ENCODE measurements at regions not wholly inside any gene's neighbourhood (a gene's known extent, or its start where the extent isn't known, plus 50 kb on each side); places are given as distances from the start of the nearest gene placed in this dataset.
"Not testable (repeated sequence)": the region's sequence is repeated elsewhere in the genome, so short reads cannot be mapped to it uniquely, and the experiment has no call there.

- not testable (repeated sequence) for DNase-seq
These were observed 315.3 kb upstream of the SGK1 start for GRCh38 chr6:134632982-134633940.

GRCh38 chr6:134632024-134632423, 314.1 kb upstream of the SGK1 start:
- no peak for DNase-seq

- no peak for DNase-seq
These were observed 313.5 kb upstream of the SGK1 start for GRCh38 chr6:134631398-134631924.

GRCh38 chr6:134630508-134631121, 312.7 kb upstream of the SGK1 start:
- no peak for DNase-seq

- DNase-seq: no peak
These were observed 310.2 kb upstream of the SGK1 start for GRCh38 chr6:134628154-134628553.

- DNase-seq: no peak
These were observed 309.8 kb upstream of the SGK1 start for GRCh38 chr6:134627707-134628106.

- no peak for DNase-seq
These were observed 308.7 kb upstream of the SGK1 start for GRCh38 chr6:134626589-134626988.

- DNase-seq: no peak
These were observed 308.2 kb upstream of the SGK1 start for GRCh38 chr6:134626086-134626485.

- no peak for DNase-seq
These were observed 306.9 kb upstream of the SGK1 start for GRCh38 chr6:134624781-134625180.

GRCh38 chr6:134623401-134623800, 305.5 kb upstream of the SGK1 start:
- DNase-seq: no peak

- no peak for DNase-seq
These were observed 304.7 kb upstream of the SGK1 start for GRCh38 chr6:134622382-134623173.

GRCh38 chr6:134621858-134622257, 303.9 kb upstream of the SGK1 start:
- no peak for DNase-seq

GRCh38 chr6:134619789-134620188, 301.9 kb upstream of the SGK1 start:
- DNase-seq: no peak

- DNase-seq: no peak
These were observed 301.2 kb upstream of the SGK1 start for GRCh38 chr6:134619077-134619476.

GRCh38 chr6:134614606-134615485, 296.9 kb upstream of the SGK1 start:
- no peak for DNase-seq

GRCh38 chr6:134612128-134612527, 294.2 kb upstream of the SGK1 start:
- DNase-seq: not testable (repeated sequence)

GRCh38 chr6:134610411-134610810, 292.5 kb upstream of the SGK1 start:
- no peak for DNase-seq

- no peak for DNase-seq
These were observed 291.9 kb upstream of the SGK1 start for GRCh38 chr6:134609716-134610261.

- no peak for DNase-seq
These were observed 289.5 kb upstream of the SGK1 start for GRCh38 chr6:134607411-134607810.

GRCh38 chr6:134605034-134605433, 287.1 kb upstream of the SGK1 start:
- DNase-seq: no peak

GRCh38 chr6:134604014-134604676, 286.2 kb upstream of the SGK1 start:
- no peak for DNase-seq

Measured in right forelimb (tissue), 1 donor.